ENCODE measurements at regions not wholly inside any gene's neighbourhood (a gene's known extent, or its start where the extent isn't known, plus 50 kb on each side); places are given as distances from the start of the nearest gene placed in this dataset.

- TF ChIP-seq CTCF (IDR thresholded peaks at IDR 0.05; ENCODE audit: low read depth, low read length, poor library complexity, severe bottlenecking) = no peak
- TF ChIP-seq EZH2phosphoT487 (IDR thresholded peaks at IDR 0.05; ENCODE audit: borderline replicate concordance, low read length) = no peak
Observed at GRCh38 chr5:28877050-28877449, 1838.7 kb upstream of the CDH9 start.
